ENCODE measurements at regions not wholly inside any gene's neighbourhood (a gene's known extent, or its start where the extent isn't known, plus 50 kb on each side); places are given as distances from the start of the nearest gene placed in this dataset.
A peak's percentile ranks its signal among the peaks of the same experiment; 100 is the strongest.

- TF ChIP-seq, protein P1, sequence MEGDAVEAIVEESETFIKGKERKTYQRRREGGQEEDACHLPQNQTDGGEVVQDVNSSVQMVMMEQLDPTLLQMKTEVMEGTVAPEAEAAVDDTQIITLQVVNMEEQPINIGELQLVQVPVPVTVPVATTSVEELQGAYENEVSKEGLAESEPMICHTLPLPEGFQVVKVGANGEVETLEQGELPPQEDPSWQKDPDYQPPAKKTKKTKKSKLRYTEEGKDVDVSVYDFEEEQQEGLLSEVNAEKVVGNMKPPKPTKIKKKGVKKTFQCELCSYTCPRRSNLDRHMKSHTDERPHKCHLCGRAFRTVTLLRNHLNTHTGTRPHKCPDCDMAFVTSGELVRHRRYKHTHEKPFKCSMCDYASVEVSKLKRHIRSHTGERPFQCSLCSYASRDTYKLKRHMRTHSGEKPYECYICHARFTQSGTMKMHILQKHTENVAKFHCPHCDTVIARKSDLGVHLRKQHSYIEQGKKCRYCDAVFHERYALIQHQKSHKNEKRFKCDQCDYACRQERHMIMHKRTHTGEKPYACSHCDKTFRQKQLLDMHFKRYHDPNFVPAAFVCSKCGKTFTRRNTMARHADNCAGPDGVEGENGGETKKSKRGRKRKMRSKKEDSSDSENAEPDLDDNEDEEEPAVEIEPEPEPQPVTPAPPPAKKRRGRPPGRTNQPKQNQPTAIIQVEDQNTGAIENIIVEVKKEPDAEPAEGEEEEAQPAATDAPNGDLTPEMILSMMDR (IDR thresholded peaks at IDR 0.05): no peak
- intact Hi-C loops (cut with DNase I): no loop called here
- ATAC-seq: no peak
- Histone ChIP-seq H3K4me1 (no peaks in the 10 kb centered on the region), H3K9me3 (no peaks in the 10 kb centered on the region), H3K36me3 (no peaks in the 10 kb centered on the region), H3K27me3 (no peaks in the 10 kb centered on the region), H3K27ac (no peak overlapping the region), H3K4me3 (no peak overlapping the region)
- DNase-seq: no peak
Measured at GRCh38 chr2:186241874-186242273, 244.2 kb upstream of the ZC3H15 start.

GRCh38 chr2:186254759-186255158 is 231.3 kb upstream of the ZC3H15 start:
- intact Hi-C loops (cut with DNase I): no loop called here
- TF ChIP-seq, protein P1 (IDR thresholded peaks at IDR 0.05): no peak
- no peak overlapping the region for H3K27ac ChIP-seq
- H3K36me3 ChIP-seq: no peaks in the 10 kb centered on the region
- no peaks in the 10 kb centered on the region for H3K4me1 ChIP-seq
- DNase-seq (no peak), ATAC-seq (no peak)
- H3K4me3 ChIP-seq: no peak overlapping the region
- H3K9me3 ChIP-seq: peaks cover 0 to 9% of the 10 kb centered on the region in 2 donors
- no peaks in the 10 kb centered on the region for H3K27me3 ChIP-seq

DNA sequence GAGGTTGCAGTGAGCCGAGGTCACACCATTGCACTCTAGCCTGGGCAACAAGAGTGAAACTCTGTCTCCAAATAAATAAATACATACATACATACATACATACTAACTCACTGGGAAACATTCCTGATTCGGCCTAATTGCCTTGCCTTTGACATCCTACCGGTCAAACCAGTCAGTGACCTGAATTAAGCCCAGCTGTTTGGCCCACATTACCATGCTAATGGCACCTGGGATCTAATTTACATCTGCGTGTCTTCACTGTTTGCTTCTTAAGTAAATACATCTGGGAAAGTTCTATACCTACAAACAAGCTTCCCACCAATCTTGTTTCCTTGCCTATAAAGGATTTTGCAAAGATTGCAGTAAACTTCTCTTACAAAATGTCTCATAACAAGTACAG is 230.2 kb upstream of the ZC3H15 start:
- H3K9me3 ChIP-seq: peaks cover 0 to 9% of the 10 kb centered on the region in 2 donors
- intact Hi-C loops (cut with DNase I): no loop called here
- no peaks in the 10 kb centered on the region for H3K36me3 ChIP-seq
- no peak for DNase-seq
- H3K4me3 ChIP-seq: no peak overlapping the region
- TF ChIP-seq, protein P1 (IDR thresholded peaks at IDR 0.05): no peak
- ATAC-seq: no peak
- H3K4me1 ChIP-seq: no peaks in the 10 kb centered on the region
- no peaks in the 10 kb centered on the region for H3K27me3 ChIP-seq
- no peak overlapping the region for H3K27ac ChIP-seq

DNA sequence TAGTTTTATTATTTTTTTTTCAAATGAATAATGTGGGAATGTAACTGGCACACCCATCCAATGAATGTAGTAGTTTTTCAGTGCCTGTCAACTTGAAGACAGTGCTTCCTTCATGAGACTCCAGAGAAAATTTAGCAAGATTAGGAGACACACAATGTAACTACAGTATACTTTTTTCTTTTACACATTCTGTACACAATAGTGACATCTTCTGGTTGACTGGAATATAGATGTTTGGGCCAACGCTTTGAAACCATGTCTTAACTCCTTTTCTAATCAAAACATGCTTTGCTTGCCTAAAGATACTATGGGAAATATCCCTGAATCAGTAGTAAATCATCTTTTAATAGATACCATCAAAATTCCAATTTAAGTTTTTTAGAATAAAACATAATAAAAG is 229.5 kb upstream of the ZC3H15 start:
- no peaks in the 10 kb centered on the region for H3K4me1 ChIP-seq
- intact Hi-C loops (cut with DNase I): no loop called here
- H3K9me3 ChIP-seq: peaks cover 0 to 9% of the 10 kb centered on the region in 2 donors
- no peak overlapping the region for H3K27ac ChIP-seq
- H3K4me3 ChIP-seq: no peak overlapping the region
- no peaks in the 10 kb centered on the region for H3K36me3 ChIP-seq
- peak; percentile 65 for ATAC-seq
- DNase-seq: peak in 2 of 4 donors; percentile 29 to 50
- H3K27me3 ChIP-seq: no peaks in the 10 kb centered on the region
- TF ChIP-seq, protein P1 (IDR thresholded peaks at IDR 0.05): peak in 1 of 2 donors; percentile 45

DNA sequence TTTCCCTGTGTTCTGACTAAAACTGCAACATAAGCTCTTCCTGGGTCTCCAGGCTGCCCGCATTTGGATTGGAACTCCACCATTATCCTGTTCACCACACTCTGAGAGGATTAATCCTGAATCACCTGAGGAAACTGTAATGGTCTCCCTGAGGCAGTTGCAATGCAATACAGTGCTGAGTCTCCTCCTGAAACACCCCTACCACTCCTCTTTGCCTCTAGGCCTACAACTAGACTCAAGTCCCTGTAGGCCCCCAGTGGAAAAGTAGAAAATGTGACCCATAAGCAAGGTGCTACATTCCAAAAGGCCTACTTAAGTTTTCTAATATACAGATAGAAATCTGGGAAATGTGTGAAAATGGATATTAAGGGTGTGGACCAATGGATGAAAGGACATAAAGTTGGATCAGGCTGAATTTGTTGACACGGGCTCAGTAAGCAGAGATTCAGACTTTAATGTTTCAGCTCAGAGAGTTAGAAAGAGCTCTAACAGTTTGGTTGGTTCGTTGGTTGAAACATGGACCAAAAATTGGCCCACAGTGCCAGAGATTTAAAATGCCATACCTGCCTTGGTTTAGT is 222.3 kb upstream of the ZC3H15 start:
- Histone ChIP-seq H3K27me3 (no peaks in the 10 kb centered on the region), H3K36me3 (no peaks in the 10 kb centered on the region), H3K9me3 (peaks cover 0 to 2% of the 10 kb centered on the region in 2 donors), H3K27ac (no peak overlapping the region), H3K4me3 (no peak overlapping the region), H3K4me1 (no peaks in the 10 kb centered on the region)
- TF ChIP-seq, protein P1 (IDR thresholded peaks at IDR 0.05): no peak
- intact Hi-C loops (cut with DNase I): no loop called here
- no peak for DNase-seq
- no peak for ATAC-seq
